HG03045 (cell line): ENCODE measurements at regions not wholly inside any gene's neighbourhood (a gene's known extent, or its start where the extent isn't known, plus 50 kb on each side); places are given as distances from the start of the nearest gene placed in this dataset.

Experiments used
- ATAC-seq: cut with Tn5 transposase; IDR thresholded peaks from one replicate; pipeline ENCODE4 v1.9.1; 2021; ENCODE audit warnings: mild to moderate bottlenecking, moderate library complexity; ENCODE audit not compliant: unreplicated experiment

- ATAC-seq, result no peak
These were observed 63.4 kb upstream of the RNF38 start for GRCh38 chr9:36463467-36463866.

DNA sequence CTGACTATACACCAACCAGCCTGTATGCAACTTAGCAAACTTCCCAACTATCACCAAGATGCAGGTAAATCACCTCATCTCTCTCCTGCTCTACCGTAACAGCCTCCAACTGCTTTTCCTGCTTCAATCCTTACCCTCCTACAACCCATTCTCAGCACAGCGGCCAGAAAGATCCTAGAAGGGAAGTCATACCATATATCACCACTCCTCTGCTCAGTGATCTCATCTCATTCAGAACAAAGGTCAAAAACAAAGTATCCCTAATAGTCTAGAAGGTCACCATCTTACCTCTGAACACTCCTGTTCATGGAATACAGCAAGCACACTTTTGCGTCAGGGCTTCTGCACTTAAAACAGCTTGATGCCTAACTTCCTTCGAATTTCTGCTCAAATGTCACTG lies 62.2 kb upstream of the RNF38 start:
- ATAC-seq, result no peak

DNA sequence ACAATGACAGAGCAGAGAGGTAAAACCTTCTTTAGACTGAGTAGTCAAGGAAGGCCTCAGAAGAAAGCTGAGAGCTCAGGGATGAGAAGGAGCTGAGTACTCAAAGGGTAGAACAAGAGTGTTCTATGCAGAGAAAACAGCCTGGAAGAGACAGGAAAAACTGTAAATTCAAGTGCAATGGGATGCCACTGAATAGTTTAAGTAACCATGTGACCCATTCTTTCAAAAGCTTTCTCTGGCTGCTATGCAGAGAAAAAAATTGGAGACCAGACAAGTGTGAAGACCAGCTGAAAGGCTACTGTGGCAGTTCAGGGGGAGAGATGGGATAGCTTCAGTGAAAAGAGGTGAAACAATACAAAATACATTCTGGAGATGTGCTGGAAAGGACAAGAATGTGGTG lies 61.3 kb upstream of the RNF38 start:
- ATAC-seq, result no peak

DNA sequence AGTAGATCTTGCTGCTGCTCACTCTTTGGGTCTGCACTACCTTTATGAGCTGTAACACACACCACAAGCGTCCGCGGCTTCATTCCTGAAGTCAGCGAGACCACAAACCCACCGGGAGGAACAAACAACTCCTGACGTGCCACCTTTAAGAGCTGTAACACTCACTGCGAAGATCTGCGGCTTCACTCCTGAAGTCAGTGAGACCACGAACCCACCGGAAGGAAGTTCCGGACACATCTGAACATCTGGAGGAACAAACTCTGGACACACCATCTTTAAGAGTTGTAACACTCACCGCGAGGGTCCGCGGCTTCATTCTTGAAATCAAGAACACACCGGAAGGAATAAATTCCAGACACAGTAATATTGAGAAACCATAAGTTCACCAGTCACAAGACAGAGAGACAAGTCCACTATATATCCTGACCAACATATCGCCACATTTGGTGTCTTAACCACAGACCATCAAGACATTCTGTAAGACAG lies 58.4 kb upstream of the RNF38 start:
- peak; percentile 60 for ATAC-seq

GRCh38 chr9:36457836-36458429 lies 57.9 kb upstream of the RNF38 start:
- ATAC-seq, result no peak

DNA sequence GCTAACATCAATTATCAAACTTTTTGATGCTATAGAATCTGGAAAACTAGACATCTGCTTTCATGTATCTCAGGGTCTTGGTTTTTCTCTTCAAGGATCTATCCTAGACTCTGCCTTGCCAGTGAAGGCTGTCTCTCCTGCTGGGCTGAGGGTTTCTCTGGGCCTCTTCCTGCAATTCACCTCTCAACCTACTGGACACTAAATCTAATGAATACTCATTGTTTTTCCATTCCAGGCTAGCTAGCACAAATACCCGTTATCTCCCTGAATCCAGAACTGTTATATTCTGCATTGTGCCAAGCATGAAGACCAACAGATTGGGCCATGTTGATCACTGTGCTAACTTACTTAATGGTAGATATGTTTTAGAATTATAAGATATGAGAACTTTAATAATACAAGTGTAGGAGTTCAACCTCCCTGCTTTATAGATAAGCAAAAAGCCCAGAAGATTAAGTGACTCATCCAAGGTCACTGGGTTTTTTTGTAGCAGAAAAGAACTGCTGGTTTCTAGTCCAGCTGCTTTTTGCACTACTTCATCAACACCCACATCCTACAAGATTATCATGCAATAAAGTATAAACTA lies 56.5 kb upstream of the RNF38 start:
- no peak for ATAC-seq

DNA sequence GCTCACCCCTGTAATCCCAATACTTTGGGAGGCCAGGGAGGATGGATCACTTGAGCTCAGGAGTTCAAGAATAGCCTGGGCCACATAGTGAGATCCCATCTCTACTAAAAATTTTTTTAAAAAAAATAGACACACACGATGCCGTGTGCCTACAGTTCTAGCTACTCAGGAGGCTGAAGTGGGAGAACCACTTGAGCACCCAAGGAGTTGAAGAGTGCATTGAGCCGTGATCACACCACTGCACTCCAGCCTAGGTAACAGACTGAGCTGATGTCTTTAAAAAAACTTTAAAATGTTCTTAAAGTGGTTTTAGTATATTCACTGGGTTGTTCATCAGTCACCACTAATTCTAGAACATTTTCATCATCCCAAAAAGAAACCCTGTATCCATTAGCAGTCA lies 51.9 kb upstream of the RNF38 start:
- ATAC-seq, result no peak

GRCh38 chr9:36450110-36450732 lies 50.2 kb upstream of the RNF38 start:
- ATAC-seq, result no peak
